K562 (cell line): ENCODE measurements at regions not wholly inside any gene's neighbourhood (a gene's known extent, or its start where the extent isn't known, plus 50 kb on each side); places are given as distances from the start of the nearest gene placed in this dataset.

ENCODE experiments used
- CEBPB ChIP-seq: fragments of 450-650 bp; IDR thresholded peaks from 2 replicates; pipeline ENCODE4 v1.6.1; 2016; ENCODE audit warnings: missing genetic modification characterization, missing compliant biosample characterization
- RBM25 ChIP-seq: fragments of 200-400 bp; formaldehyde crosslinking; IDR thresholded peaks from 2 replicates; pipeline ENCODE4 v1.6.1; 2018; ENCODE audit warnings: low read length, low read depth, moderate library complexity; ENCODE audit not compliant: severe bottlenecking
- TF ChIP-seq, protein P1 (sequence below): fragments of 450-650 bp; IDR thresholded peaks from 2 replicates; pipeline ENCODE4 v1.6.1; 2016; ENCODE audit warnings: low read depth

DNA sequence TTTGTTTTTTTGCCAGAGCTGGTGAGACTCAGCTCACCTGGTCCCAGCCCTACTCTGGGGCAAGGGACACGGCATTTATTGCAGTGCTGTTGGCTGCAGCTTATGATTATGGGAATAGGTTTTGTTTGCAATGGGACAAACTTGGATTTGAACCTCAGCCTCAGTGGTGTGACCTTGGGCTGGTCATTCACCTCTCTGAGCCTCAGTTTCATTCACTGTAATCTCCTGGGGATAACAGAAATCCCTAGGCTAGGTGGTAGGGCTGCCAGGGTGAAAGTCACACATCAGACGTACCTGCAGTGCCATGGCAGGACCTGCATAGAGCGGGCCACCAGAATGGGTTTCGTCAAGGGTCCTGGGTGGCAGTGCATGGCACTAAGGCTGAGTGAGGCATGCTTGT, 73.7 kb upstream of the MEDAG start (continued):
- TF ChIP-seq, protein P1, sequence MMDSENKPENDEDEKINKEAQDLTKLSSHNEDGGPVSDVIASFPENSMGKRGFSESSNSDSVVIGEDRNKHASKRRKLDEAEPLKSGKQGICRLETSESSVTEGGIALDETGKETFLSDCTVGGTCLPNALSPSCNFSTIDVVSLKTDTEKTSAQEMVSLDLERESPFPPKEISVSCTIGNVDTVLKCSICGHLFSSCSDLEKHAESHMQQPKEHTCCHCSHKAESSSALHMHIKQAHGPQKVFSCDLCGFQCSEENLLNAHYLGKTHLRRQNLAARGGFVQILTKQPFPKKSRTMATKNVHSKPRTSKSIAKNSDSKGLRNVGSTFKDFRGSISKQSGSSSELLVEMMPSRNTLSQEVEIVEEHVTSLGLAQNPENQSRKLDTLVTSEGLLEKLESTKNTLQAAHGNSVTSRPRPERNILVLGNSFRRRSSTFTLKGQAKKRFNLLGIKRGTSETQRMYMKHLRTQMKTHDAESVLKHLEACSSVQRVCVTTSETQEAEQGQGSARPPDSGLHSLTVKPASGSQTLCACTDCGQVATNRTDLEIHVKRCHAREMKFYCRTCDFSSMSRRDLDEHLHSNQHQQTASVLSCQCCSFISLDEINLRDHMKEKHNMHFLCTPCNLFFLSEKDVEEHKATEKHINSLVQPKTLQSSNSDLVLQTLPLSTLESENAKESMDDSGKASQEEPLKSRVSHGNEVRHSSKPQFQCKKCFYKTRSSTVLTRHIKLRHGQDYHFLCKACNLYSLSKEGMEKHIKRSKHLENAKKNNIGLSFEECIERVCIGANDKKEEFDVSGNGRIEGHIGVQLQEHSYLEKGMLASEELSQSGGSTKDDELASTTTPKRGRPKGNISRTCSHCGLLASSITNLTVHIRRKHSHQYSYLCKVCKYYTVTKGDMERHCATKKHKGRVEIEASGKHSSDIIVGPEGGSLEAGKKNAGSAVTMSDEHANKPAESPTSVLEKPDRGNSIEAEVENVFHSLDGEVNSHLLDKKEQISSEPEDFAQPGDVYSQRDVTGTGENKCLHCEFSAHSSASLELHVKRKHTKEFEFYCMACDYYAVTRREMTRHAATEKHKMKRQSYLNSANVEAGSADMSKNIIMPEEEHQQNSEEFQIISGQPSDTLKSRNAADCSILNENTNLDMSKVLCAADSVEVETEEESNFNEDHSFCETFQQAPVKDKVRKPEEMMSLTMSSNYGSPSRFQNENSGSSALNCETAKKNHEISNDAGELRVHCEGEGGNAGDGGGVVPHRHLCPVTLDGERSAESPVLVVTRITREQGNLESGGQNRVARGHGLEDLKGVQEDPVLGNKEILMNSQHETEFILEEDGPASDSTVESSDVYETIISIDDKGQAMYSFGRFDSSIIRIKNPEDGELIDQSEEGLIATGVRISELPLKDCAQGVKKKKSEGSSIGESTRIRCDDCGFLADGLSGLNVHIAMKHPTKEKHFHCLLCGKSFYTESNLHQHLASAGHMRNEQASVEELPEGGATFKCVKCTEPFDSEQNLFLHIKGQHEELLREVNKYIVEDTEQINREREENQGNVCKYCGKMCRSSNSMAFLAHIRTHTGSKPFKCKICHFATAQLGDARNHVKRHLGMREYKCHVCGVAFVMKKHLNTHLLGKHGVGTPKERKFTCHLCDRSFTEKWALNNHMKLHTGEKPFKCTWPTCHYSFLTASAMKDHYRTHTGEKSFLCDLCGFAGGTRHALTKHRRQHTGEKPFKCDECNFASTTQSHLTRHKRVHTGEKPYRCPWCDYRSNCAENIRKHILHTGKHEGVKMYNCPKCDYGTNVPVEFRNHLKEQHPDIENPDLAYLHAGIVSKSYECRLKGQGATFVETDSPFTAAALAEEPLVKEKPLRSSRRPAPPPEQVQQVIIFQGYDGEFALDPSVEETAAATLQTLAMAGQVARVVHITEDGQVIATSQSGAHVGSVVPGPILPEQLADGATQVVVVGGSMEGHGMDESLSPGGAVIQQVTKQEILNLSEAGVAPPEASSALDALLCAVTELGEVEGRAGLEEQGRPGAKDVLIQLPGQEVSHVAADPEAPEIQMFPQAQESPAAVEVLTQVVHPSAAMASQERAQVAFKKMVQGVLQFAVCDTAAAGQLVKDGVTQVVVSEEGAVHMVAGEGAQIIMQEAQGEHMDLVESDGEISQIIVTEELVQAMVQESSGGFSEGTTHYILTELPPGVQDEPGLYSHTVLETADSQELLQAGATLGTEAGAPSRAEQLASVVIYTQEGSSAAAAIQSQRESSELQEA: no peak
- TF ChIP-seq RBM25 (no peak), CEBPB (tag) (no peak)
